RWPE2 (cell line): ENCODE measurements at regions not wholly inside any gene's neighbourhood (a gene's known extent, or its start where the extent isn't known, plus 50 kb on each side); places are given as distances from the start of the nearest gene placed in this dataset.

Experiments
- ATAC-seq: fragments of 200-7000 bp; cut with Tn5 transposase; 3 replicates; pipeline ENCODE4 v1.9.1; 2021; ENCODE audit warnings: low read depth
- DNase-seq: peaks from one replicate; pipeline ENCODE4 v3.0.0-alpha.2; 2020; ENCODE audit warnings: low spot score
- H3K27ac ChIP-seq: fragments of 450-650 bp; 2 replicates; pipeline ENCODE4 v1.5.1; 2017; ENCODE audit warnings: mild to moderate bottlenecking; ENCODE audit not compliant: poor library complexity, severe bottlenecking
- H3K27me3 ChIP-seq: fragments of 250-450 bp; sonication (Bioruptor Pico); 2 replicates; pipeline ENCODE4 v1.5.1; 2021; ENCODE audit warnings: mild to moderate bottlenecking, moderate library complexity; ENCODE audit not compliant: insufficient read depth, poor library complexity, severe bottlenecking
- H3K36me3 ChIP-seq: fragments of 250-450 bp; sonication (Bioruptor Pico); 2 replicates; pipeline ENCODE4 v1.5.1; 2020; ENCODE audit warnings: low read depth, mild to moderate bottlenecking, moderate library complexity
- H3K4me1 ChIP-seq: fragments of 250-450 bp; sonication (Bioruptor Pico); 2 replicates; pipeline ENCODE4 v1.5.1; 2021; ENCODE audit warnings: mild to moderate bottlenecking, moderate library complexity; ENCODE audit not compliant: insufficient read depth, poor library complexity, severe bottlenecking
- H3K4me3 ChIP-seq: fragments of 250-450 bp; sonication (Bioruptor Pico); 2 replicates; pipeline ENCODE4 v1.5.1; 2021; ENCODE audit warnings: mild to moderate bottlenecking, moderate library complexity; ENCODE audit not compliant: severe bottlenecking
- H3K9me3 ChIP-seq: fragments of 250-450 bp; sonication (Bioruptor Pico); 2 replicates; pipeline ENCODE4 v1.5.1; 2021; ENCODE audit warnings: mild to moderate bottlenecking, moderate library complexity; ENCODE audit not compliant: severe bottlenecking
- TF ChIP-seq, protein P1 (sequence below): fragments of 450-650 bp; IDR thresholded peaks from one replicate; pipeline ENCODE4 v1.5.1; 2017; ENCODE audit warnings: mild to moderate bottlenecking, moderate library complexity; ENCODE audit not compliant: poor library complexity, severe bottlenecking

DNA sequence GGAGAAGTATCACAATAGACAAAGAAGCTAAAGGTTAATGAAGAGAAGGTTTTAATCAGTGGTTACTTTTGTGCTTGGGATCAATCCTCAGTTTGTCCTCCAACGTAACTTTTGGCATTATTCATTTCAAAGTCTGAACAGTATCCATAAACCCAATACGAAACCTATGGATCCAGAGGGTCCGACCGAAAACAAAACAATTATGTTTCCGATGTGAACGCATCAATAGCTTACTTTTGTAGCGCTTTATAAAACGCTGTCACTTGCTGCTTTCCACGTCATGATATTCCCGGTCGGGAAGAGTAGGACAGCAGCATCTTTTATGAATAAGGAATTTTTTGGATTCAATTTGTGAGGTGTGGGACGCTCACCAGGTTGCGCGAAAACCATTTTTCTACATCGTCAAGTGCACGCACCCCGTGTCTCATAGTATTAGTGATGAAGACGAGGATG is 383.8 kb downstream of the ZFHX3 start:
- peak; percentile 24 for ATAC-seq

DNA sequence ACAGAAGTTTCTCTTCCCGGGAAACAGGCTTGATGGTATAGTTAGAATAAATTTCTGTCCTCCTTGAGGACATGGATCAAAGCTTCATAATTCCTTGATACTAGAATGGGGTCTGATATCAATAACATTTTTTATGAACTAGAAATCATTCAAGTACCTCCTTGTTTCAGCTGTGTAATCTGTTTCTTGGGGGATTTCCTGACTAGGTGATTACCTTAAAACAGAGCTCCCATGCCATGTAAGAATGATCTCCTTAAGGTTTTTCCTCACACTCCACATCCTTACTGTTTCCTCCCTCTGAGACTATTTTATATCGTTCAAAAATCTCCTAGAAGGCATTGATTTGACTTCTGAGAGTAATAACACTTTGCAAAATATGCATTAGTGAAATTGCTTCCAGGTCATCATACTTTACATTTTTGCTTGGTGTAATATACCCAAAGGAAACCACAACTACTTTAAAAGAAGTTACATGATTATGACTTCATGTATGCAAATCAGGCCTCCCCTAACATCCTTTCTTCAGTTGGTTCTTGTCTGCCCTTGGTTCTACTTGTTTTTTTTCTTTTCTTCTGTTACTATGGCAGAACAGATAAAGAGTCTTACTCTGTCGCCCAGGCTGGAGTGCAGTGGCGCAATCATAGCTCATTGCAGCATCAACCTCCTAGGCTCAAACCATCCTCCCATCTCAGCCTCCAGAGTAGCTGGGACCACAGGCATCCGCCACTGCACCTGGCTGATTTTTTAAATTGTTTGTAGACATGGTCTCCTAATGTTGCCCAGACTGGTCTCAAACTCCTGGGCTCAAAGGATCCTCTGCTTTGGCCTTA is 388.8 kb downstream of the ZFHX3 start:
- no peak overlapping the region for H3K4me3 ChIP-seq
- no peak overlapping the region for H3K27ac ChIP-seq
- H3K4me1 ChIP-seq = peaks cover 3% of the 10 kb centered on the region
- peaks cover 3% of the 10 kb centered on the region for H3K9me3 ChIP-seq
- H3K36me3 ChIP-seq = no peaks in the 10 kb centered on the region
- DNase-seq (no peak), ATAC-seq (no peak)
- no peaks in the 10 kb centered on the region for H3K27me3 ChIP-seq
- TF ChIP-seq, protein P1, sequence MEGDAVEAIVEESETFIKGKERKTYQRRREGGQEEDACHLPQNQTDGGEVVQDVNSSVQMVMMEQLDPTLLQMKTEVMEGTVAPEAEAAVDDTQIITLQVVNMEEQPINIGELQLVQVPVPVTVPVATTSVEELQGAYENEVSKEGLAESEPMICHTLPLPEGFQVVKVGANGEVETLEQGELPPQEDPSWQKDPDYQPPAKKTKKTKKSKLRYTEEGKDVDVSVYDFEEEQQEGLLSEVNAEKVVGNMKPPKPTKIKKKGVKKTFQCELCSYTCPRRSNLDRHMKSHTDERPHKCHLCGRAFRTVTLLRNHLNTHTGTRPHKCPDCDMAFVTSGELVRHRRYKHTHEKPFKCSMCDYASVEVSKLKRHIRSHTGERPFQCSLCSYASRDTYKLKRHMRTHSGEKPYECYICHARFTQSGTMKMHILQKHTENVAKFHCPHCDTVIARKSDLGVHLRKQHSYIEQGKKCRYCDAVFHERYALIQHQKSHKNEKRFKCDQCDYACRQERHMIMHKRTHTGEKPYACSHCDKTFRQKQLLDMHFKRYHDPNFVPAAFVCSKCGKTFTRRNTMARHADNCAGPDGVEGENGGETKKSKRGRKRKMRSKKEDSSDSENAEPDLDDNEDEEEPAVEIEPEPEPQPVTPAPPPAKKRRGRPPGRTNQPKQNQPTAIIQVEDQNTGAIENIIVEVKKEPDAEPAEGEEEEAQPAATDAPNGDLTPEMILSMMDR = no peak

More for the DNA sequence above, 383.8 kb downstream of the ZFHX3 start:
- Histone ChIP-seq H3K4me1 (peaks cover 3% of the 10 kb centered on the region), H3K9me3 (no peaks in the 10 kb centered on the region), H3K27ac (peak overlapping the region; percentile 56), H3K27me3 (no peaks in the 10 kb centered on the region), H3K36me3 (no peaks in the 10 kb centered on the region), H3K4me3 (peak overlapping the region; percentile 76)
- DNase-seq = no peak
- TF ChIP-seq, protein P1 = no peak

DNA sequence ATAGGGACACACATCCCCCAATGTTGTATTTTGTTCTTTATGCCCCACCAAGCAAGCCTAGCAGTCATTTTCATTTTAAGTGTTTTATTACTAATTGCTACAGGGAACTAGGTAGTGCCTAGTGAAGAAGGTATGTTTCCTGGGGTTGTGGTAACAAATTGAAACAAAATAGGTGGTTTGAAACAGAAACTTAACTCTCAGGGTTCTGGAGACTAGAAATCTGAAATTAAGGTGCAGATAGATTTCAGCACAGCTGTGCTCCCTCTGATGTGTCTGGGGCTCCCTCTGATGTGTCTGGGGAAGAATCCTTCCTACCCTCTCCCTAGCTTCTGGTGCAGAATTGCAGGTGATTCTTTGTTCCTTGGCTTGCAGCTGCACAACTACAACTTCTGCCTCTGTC is 390.1 kb downstream of the ZFHX3 start:
- no peak overlapping the region for H3K4me3 ChIP-seq
- ATAC-seq (no peak), DNase-seq (no peak)
- no peaks in the 10 kb centered on the region for H3K27me3 ChIP-seq
- no peaks in the 10 kb centered on the region for H3K36me3 ChIP-seq
- peaks cover 6% of the 10 kb centered on the region for H3K9me3 ChIP-seq
- H3K4me1 ChIP-seq = peaks cover 3% of the 10 kb centered on the region
- TF ChIP-seq, protein P1 = no peak
- H3K27ac ChIP-seq = no peak overlapping the region

DNA sequence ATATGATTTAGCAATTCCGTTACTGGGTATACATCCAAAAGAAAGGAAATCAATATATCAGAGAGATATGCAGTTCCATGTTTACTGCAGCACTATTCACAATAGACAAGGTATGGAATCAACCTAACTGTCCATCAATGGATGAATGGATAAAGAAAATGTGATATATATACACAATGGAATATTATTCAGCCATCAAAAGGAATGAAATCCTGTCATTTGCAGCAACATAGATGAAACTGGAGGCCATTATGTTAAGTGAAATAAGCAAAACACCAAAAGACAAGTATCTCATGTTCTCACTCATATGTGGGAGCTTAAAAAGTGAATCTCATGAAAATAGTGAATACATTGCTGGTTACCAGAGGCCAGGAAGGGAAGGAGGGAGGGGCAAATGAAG is 390.8 kb downstream of the ZFHX3 start:
- no peak overlapping the region for H3K27ac ChIP-seq
- TF ChIP-seq, protein P1 = no peak
- H3K4me3 ChIP-seq = no peak overlapping the region
- no peaks in the 10 kb centered on the region for H3K27me3 ChIP-seq
- peaks cover 6% of the 10 kb centered on the region for H3K9me3 ChIP-seq
- DNase-seq (no peak), ATAC-seq (no peak)
- H3K36me3 ChIP-seq = no peaks in the 10 kb centered on the region
- peaks cover 3% of the 10 kb centered on the region for H3K4me1 ChIP-seq

DNA sequence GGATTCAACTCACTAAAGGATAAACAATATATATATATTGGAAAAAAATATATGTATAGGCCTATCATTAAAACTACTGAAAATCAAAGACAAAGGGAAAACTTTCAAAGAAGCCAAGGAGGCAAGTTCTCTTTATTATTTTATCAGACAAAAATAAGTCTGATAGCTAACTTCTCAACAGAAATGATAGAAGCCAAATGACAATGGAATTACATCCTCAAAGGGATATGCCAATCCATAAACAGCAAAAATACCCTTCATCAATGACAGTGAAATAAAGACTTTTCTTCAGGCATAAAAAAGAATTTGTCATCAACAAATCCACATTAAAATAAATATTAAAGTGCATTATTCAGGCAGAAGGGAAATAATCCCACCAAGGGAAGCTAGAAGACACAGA is 393.4 kb downstream of the ZFHX3 start:
- Histone ChIP-seq H3K27me3 (no peaks in the 10 kb centered on the region), H3K4me3 (no peak overlapping the region), H3K36me3 (no peaks in the 10 kb centered on the region), H3K27ac (no peak overlapping the region), H3K4me1 (peaks cover 3% of the 10 kb centered on the region), H3K9me3 (peaks cover 6% of the 10 kb centered on the region)
- DNase-seq (no peak), ATAC-seq (no peak)
- TF ChIP-seq, protein P1 = no peak
